Stimulated activated CD4-positive, alpha-beta T cell treated with anti-CD3 and anti-CD28 coated beads, TNF-alpha, amount 100 ng/mL, for 4 hours (primary cell): ENCODE measurements at regions not wholly inside any gene's neighbourhood (a gene's known extent, or its start where the extent isn't known, plus 50 kb on each side); places are given as distances from the start of the nearest gene placed in this dataset.
"Not testable (repeated sequence)": the region's sequence is repeated elsewhere in the genome, so short reads cannot be mapped to it uniquely, and the experiment has no call there.

Source experiments
- DNase-seq, 3 experiments: peaks; one replicate each; pipeline ENCODE4 v3.0.0-alpha.2; 2020; ENCODE audit warnings: low read depth in 3 of 3

DNA sequence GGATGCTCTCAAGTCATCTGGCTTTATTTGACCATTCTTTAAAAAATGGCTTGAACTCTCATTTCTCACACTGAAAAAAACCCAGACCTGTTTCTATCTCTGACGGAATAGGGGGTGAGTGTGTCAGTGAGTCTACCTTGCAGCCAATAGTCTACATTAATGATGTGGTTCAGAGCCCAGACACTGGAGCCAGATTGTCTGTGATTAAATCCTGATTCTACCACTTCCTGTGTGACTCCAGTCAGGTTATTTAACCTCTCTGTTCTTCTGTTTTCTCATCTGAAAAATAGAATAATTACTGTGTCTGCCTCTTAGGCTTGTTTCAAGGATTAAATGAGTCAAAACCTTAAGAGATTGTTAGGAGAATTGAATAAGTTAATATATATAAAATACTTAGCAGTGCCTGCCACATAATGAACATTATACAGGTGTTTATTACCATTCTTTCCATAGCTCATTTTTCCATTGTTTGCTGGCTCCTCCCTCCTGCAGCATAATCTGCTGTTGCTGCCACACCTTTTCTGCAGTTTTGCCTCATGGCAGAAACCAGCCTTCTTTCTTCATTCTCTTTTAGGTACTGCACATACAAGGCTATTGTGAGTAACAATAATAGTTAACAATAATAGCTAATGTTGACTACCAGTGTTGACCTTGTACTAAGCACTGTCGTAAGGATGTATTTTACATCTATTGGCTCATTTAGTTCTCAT is 157.6 kb upstream of the IVNS1ABP start:
- no peak for DNase-seq

DNA sequence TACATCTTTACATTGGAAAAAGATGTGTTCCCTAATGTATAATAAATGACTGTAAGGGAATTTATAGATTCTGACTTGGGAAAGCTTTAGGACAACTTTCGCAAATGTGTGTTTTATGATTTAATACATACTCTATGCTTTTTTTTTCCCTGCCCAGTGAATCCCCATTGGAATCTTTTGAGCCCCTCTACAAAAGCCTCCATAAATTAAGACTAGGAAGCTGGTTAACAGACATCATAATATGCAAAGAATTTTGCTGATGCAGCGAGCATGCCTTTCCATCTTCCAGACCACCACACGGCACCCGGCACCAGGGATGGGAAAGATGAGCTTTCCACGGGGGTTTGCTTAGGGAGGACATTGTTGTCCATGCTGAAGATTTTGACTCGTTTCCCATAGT is 156.1 kb upstream of the IVNS1ABP start:
- no peak for DNase-seq

DNA sequence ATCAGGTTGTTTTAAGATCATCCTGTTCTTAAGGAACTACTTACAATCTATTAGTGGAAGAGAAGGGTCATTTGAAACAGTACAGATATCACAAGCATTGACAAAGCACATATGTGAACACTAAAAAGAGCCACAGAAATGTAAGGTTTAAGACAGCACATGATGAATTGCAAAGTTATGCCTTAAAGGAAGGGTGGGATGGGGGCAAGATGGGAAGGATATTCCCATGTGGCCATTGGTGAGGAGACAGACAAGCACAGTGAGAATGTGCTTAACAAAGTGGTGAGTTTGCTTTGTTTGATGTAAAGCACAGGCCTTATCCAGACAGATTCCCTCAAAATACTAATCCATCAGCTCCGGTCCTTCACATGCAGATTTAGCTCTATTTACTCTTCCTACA is 151.6 kb upstream of the IVNS1ABP start:
- DNase-seq = no peak

DNA sequence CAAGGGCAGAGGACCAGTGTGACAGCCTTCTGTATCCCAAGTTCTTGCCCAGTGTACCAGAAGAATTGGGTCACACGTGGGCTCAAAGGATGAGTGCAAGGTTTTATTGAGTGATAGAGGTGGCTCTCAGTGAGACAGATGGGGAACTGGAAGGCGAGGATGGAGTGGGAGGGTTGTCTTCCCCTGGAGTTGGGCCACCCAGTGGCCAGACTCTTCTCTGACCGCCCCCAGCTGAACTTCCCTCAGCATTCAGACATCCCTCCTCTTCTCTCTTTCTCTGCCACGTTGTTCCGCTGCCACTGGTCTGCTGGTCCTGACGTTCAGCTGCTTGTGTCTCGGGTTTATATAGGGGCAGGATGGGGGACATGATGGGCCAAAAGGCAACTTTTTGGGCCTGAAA is 150.1 kb upstream of the IVNS1ABP start:
- no peak for DNase-seq

DNA sequence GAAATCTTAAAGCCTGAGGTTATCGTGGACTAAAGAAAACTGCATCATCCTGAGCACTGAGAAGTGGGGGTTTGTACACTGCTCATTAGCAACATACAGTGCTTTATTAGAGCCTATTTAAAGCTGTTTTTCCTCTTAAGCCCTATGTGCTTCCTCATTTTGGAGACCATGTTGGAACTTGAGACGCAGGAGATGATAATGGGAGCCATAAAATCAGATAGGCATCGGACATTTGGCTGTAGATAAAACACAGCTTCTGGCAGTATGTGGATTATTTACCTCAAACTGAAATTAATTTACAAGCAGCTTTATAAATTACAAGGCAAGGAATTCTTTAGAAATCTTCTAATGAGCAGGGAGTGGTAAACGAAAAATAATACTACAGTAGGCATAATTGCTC is 147.7 kb upstream of the IVNS1ABP start:
- no peak for DNase-seq

DNA sequence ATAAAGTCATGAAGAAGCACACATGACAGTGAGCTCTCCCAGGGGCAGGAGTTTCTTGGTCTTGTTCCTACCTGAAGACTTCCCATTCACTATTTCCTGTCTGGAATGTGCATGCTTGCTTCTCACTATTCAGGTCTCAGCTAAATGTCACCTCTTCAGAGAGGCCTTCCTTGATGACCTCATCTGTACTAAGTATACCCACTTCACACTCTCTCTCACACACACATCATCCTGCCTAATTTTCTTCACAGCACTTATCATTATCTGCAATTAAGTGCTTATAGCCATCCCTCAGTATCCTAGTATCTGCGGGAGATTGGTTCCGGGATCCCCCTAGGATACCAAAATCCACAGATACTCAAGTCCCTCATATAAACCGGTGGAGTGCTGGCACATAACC is 146.4 kb upstream of the IVNS1ABP start:
- DNase-seq = no peak

DNA sequence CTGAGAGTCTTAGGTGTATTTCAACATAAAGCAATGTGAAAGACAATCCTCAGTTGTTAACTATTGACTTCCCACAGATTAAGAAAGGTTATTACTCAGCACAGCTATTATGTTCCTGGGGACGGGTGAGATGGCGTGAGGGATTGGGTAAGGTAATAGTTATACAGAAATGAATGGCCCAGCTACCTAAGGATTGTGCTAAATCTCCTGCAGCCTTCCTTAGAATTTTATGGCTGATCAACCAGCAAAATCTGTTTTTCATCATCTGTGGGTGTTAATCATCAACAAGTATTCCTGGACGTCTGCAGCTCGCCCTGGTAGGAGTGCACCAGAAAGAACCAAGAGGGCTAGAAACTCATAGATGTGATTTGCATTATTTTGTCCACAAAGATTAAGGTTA is 146.0 kb upstream of the IVNS1ABP start:
- DNase-seq = no peak

DNA sequence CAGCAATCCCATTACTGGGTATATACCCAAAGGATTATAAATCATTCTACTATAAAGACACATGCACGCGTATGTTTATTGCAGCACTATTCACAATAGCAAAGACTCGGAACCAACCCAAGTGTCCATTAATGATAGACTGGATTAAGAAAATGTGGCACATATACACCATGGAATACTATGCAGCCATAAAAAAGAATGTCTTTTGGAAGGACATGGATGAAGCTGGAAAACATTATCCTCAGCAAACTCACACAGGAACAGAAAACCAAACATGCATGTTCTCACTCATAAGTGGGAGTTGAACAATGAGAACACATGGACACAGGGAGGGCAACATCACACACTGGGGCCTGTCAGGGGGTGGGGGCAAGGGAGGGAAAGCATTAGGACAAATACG is 143.7 kb upstream of the IVNS1ABP start:
- not testable (repeated sequence) for DNase-seq

DNA sequence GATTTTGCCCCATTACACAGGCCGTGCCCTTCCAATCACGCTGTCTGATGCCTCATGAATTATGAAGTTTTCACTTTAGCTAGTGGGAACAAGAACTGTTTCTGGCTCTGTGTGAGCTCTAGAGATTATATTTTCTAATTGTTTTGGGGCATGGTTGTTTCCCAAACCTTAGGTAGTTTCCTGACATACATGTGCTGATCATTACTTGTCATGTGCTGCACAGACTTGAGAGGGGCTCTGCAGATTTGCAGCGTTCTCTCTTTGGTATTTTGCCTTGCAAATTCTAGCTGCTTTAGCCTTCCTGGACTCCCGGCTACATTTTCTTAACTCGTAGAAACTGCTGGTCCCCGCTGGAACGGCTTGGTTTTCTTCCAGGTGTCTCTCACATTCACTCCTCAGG is 142.1 kb upstream of the IVNS1ABP start:
- no peak for DNase-seq

DNA sequence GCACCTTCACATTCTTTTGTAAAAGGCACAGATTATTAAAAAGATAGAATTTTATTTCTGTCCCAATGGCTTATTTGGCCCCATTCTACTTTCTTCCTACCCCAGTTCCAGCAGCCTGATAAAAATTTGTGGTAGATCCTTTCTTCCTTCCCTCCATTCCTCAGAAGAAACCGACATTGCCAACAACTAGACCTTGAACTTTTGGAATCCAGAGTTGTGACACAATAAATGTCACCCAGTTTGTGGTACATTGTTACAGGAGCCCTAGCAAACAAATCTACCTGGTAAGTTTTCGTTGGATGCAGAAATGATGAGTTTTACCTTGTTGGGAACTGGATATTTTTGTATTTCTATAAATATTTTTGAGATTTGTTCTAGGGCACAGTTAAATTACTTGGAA is 141.6 kb upstream of the IVNS1ABP start:
- no peak for DNase-seq

DNA sequence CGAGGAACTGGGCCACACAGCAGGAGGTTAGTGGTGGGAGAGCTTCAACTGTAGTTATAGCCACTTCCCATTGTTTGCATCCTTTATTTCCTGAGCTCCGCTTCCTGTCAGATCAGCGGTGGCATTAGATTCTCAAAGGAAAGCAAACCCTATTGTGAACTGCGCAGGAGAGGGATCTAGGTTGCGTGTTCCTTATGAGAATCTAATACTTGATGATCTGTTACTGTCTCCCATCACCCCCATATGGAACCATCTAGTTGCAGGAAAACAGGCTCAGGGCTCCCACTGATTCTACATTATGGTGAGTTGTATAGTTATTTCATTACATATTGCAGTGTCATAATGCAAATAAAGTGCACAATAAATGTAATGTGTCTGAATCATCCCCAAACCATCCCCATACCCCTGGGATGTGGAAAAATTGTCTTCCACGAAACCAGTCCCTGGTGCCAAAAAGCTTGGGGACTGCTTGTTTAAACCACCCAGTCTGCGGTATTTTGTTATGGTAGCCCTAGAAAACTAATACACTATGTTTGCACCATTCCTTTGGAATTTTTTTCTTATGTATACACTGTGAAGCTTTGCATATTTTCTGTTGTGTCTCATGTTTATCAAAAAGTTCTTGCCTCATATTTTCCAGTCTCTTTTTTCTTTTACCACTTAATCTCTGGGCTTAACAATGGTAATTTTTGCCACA is 136.6 kb upstream of the IVNS1ABP start:
- no peak for DNase-seq

DNA sequence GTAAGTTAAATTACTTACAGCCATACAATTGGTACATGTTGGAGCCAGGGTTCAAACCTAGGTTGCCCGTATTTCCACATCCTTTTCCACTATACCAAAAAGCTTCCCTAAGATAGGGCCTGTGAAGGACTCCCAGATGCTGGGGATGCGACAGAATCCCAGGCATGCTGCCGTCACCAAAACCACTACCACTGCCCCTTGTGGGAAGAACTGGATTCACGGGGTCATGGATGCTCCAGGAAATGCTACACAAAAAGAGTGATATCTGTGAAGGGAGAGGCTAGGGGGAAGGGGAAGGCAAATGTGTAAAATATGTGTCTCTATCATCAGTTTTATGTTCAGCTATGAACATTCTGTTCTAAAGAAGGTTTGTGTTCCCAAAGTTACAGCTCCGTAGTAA is 133.9 kb upstream of the IVNS1ABP start:
- DNase-seq = no peak

DNA sequence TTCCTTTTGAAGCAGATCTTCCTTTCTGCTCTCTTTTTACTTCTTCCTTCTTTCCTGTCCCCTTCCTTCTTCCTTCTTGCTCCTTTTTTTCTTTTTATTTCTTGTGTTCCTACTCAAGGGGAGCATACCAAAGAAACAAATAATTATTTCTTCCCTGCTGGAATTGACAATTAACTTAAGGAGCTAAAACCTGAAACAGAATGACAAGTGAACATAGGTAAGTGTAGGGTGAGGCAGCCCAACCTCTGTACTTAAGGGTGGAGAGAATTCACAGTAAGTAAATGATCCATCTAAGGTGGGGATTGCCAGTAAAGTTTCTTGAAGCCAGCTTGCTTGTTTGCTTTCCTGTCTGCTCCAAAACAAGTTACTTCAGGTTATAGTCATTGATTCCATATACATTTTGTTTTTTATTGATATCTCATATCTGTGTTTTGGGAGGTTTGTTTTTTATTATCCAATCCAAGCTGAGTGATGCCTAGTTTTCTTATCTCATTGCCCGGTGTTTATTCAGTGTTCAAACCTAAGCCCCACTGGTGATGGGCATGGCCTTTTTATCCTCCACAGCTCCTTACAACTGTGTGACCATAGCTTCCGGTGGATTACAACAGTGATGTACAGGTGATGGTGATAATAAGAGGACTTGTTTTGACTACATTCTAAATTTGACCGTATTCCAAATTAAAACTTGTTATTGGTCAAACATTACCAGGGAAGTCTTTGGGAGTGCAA is 133.2 kb upstream of the IVNS1ABP start:
- DNase-seq = no peak

DNA sequence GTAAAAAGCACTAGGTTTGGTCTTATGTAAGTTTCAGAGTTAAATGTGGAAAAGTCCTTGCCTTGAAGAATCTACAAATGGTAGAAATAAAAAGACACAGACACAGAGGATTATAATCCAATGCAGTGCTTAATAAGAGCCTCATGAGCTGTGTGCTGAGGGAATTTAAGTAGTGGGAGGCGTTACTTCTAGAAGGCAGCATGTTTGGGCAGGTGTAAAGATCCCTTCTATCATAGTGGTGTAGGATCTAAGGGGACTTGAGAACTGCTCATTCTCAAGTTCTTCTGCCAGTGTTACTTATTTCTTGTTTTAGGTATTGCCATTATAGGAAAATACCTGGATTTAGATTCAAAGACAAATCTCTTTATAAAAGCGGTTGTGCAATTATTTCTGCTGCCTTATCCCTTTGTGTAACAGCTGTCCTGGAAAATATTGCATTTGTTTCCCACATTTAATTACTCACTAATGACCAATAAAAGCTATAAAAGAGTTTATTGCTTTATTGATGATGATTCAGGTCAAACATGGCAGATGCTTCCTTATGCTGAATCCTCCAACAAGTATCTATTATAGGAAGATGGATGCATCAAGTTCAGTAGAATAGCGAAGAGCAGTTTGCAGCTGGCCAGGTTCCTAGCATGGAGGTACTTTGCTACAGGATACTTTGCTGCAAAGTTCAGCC is 132.5 kb upstream of the IVNS1ABP start:
- DNase-seq = no peak

DNA sequence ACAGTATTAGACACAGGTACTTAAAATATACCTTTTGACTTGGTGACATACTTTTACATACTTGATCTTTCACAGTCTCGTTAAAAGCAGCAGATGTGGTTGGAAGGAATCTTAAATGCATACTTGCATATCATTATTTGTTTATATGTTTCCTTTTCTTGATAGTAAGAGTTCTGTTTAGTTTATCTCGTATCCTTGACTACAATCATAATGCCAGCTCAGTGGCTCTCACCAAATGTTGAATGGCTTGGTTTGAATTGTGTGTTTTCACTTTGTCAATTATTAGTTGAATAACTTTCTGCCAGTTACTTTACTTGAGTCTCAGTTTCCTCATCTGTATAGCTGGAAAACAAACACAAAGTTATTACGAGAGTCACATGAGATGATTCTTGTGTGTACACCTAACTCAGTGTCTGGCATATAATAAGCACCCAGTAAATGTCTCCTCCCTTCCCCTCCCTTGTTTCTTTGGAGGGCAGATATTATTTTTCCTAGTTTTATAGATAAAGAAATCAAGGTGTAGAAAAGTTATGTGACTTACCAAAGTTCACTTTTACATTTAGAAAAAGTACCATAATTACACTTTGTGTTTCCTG is 131.6 kb upstream of the IVNS1ABP start:
- no peak for DNase-seq

DNA sequence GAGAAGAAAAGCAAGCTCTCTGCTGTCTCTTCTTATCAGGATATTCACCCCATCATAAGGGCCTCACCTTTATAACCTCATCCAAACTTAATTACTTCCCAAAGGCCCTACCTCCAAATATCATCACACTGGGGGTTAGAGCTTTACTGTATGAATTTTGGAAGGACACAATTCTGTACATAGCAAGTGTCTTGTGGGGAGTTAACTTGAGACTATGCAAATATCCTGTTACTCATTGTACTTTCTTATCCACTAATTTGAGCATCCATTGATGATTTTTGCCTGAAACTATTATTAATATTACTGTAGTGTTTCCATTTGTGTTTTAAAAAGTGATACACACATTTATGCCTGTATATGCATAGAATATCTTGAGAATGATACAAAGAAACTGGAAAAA is 129.1 kb upstream of the IVNS1ABP start:
- DNase-seq = no peak

DNA sequence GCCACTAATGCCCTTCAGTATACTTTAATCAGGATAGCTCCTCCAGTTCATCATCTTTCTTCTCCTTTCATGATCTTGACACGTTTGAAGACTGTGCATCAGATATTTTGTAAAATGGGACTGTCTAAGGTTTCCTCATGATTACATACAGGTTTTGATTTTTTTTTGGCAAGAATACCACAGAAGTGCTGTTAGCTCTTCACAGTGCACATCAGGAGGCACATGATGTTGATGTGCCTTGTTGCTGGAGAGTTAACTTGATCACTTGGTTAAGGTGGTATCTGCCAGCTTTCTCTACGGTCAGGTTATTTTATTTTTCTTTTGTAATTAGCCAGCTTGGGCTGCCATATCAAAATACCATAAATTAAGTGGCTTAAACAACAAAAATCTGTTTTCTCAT is 128.6 kb upstream of the IVNS1ABP start:
- no peak for DNase-seq

DNA sequence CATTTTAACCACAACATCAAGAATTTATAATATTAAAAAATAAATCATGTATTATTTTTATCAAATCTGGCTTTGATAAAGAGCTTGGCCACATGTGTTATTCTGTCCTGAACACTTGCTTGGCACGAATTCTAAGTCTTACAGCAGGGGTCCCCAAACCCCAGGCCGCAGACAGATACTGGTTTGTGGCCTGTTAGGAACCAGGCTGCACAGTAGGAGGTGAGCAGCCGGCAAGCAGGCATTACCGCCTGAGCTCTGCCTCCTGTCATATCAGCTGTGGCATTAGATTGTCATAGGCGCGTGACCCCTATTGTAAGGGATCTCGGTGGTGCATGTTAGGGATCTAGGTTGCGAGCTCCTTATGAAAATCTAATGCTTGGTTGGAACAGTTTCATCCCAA is 127.6 kb upstream of the IVNS1ABP start:
- no peak for DNase-seq

DNA sequence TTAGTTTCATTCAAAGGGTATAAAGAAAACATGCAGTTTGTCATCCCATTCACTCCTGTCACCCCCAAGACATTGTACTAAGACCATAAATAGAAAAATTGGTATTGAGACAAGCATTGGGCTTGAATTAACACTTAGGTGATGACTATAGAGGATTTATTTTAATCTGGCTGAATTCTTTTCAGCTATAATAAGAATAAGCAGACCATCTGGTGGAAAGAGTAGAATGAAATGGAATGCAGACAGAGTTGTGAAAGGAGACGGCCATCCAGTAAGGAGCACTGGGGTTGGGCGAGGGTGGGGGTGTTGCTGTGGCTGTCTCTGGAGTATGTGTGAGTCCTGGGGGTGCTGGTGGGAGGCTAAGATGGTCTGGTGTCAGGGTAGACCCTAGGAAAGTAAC is 125.0 kb upstream of the IVNS1ABP start:
- no peak for DNase-seq

DNA sequence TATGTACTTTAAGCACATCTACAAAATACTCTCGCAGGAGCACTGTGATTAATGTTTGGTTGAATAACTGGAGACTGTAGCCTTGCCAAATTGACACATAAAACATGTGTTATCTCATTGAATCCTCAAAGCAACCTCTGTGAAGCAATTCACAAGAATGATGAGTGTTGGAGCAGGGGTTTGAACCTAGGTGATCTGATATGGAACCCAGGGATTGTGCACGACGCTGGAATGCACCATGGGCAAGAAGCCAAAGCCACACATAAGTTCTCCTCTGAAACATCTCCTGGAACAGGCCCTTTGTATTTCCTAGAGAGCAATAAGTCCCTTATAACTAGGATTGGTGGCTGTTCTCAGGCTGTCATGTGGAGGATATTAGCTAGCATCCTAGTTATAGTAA is 124.6 kb upstream of the IVNS1ABP start:
- DNase-seq = no peak

DNA sequence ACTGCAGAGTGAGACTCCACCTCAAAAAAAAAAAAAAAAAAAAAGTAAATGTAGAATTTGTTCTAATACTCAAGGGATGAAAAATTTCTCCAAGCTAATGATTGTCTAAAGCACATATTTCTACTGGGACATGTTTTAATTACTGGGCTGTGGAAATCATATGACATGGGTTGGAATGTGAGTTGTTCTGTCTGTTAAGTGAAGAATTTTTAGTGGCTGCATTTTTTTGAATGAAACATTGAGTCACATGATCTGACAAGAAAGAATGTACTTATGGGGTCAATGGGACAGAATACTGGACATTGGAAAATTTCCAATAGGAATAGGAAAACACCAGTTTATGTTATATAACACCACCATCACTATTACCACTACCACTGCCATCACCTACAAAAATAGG is 123.8 kb upstream of the IVNS1ABP start:
- no peak for DNase-seq
